Ectodermal cell (in vitro differentiated cells): ENCODE measurements at regions not wholly inside any gene's neighbourhood (a gene's known extent, or its start where the extent isn't known, plus 50 kb on each side); places are given as distances from the start of the nearest gene placed in this dataset.

Experiments used
- H3K27ac ChIP-seq: 2 replicates; pipeline ENCODE4 v1.7.0; 2013; ENCODE audit warnings: mild to moderate bottlenecking, low read depth, low read length; ENCODE audit not compliant: insufficient read depth, poor library complexity, severe bottlenecking
- H3K27me3 ChIP-seq: 2 replicates; pipeline ENCODE4 v1.7.0; 2013; ENCODE audit warnings: mild to moderate bottlenecking, low read length; ENCODE audit not compliant: insufficient read depth, control insufficient read depth, poor library complexity, severe bottlenecking
- H3K36me3 ChIP-seq: one replicate; pipeline ENCODE4 v1.7.0; 2013; ENCODE audit warnings: low read length; ENCODE audit not compliant: control insufficient read depth, insufficient read depth
- H3K4me1 ChIP-seq: one replicate; pipeline ENCODE4 v1.7.0; 2013; ENCODE audit warnings: low read length; ENCODE audit not compliant: control insufficient read depth, insufficient read depth
- H3K4me3 ChIP-seq: 2 replicates; pipeline ENCODE4 v1.7.0; 2013; ENCODE audit warnings: low read depth, low read length, control low read depth; ENCODE audit not compliant: insufficient read depth
- H3K9me3 ChIP-seq: 2 replicates; pipeline ENCODE4 v1.7.0; 2013; ENCODE audit warnings: mild to moderate bottlenecking, low read length, moderate library complexity; ENCODE audit not compliant: control insufficient read depth
- WGBS, 2 experiments: methylation state at CpG; one replicate each; pipeline ENCODE4 v1.1.7; 2013; ENCODE audit warnings: missing lambda C conversion rate in 2 of 2; 5-methylcytosine and 5-hydroxymethylcytosine counted together

DNA sequence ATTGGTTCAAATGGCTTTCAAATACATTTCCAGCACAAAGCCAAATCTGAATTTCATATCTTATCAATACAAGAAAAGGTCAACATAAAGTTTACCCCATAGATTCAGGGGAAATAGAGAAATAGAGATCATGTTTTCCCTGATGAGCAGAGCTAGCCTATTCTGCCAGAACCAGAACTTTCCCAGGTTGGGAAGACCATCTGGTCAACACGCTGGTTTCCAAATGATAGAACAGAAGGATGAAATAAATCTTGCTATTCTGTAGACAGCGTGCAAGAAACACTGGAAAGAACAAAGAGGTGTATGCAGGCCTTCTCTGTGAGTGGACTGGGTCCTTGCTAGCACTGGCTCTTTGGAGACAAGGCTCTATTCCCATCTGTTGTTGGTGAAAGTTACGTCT, 350.6 kb downstream of the NDFIP2 start:
- H3K36me3 ChIP-seq: no peaks in the 10 kb centered on the region
- 96 to 98% methylated on average over 3 of the region's 3 CpGs for WGBS, 2 experiments
- H3K4me1 ChIP-seq: peaks cover 4% of the 10 kb centered on the region
- no peaks in the 10 kb centered on the region for H3K27me3 ChIP-seq
- H3K27ac ChIP-seq: no peak overlapping the region
- H3K9me3 ChIP-seq: no peaks in the 10 kb centered on the region
- no peak overlapping the region for H3K4me3 ChIP-seq

- no peak overlapping the region for H3K4me3 ChIP-seq
- H3K27ac ChIP-seq: no peak overlapping the region
- WGBS, 2 experiments: 85 to 94% methylated on average over 2 to 3 of the region's 3 CpGs
- no peaks in the 10 kb centered on the region for H3K9me3 ChIP-seq
- H3K36me3 ChIP-seq: no peaks in the 10 kb centered on the region
- peaks cover 4% of the 10 kb centered on the region for H3K4me1 ChIP-seq
- no peaks in the 10 kb centered on the region for H3K27me3 ChIP-seq
Measured at GRCh38 chr13:79830945-79831344, 350.0 kb downstream of the NDFIP2 start.

DNA sequence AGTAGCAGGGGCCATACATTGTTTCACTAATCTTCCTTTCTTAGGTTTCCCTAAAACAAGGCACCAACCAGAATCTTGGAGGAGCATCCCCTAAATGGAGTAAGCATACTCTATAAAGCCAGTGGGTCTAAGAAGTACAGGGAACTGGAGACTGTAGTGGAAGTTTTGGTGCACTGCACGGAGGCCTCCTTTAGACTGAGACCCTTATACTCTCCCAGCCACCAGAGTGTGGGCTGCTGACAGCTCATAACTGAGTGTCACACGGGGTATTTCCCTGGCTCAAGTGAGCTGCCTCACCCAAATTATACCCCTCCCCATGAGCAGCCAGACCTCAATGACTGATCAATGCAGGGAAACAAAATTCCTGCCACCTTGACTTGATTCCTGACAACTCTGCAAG, 349.5 kb downstream of the NDFIP2 start:
- Histone ChIP-seq H3K27ac (no peak overlapping the region), H3K27me3 (no peaks in the 10 kb centered on the region), H3K4me3 (no peak overlapping the region), H3K36me3 (no peaks in the 10 kb centered on the region), H3K9me3 (no peaks in the 10 kb centered on the region), H3K4me1 (peaks cover 4% of the 10 kb centered on the region)
- 85 to 88% methylated on average over 2 of the region's 2 CpGs for WGBS, 2 experiments

- Histone ChIP-seq H3K9me3 (no peaks in the 10 kb centered on the region), H3K27ac (no peak overlapping the region), H3K4me3 (no peak overlapping the region), H3K36me3 (no peaks in the 10 kb centered on the region), H3K27me3 (no peaks in the 10 kb centered on the region), H3K4me1 (peaks cover 4% of the 10 kb centered on the region)
- 91 to 96% methylated on average over 2 of the region's 2 CpGs for WGBS, 2 experiments
Measured at GRCh38 chr13:79829880-79830279, 348.9 kb downstream of the NDFIP2 start.

DNA sequence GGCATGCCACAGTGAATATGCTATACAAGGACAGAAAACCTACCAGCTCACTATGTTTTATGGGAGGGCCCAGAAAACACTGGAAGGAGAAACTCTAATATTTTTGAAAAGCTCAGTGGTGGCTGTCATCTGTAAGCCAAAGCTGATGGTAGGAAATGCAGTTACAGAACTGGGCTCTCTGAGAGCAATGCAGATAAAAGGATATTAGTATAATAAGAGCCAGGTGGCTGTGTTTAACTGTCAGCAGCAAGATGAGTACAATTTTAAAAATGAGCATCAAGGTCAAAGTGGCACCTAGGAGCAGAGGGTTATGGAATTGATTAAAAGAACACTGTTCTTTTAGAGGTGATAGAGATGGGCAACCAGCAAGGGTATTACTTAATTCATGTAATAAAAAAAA, 345.0 kb downstream of the NDFIP2 start:
- no peak overlapping the region for H3K27ac ChIP-seq
- H3K36me3 ChIP-seq: no peaks in the 10 kb centered on the region
- no peaks in the 10 kb centered on the region for H3K4me1 ChIP-seq
- no peaks in the 10 kb centered on the region for H3K27me3 ChIP-seq
- no peaks in the 10 kb centered on the region for H3K9me3 ChIP-seq
- H3K4me3 ChIP-seq: no peak overlapping the region

DNA sequence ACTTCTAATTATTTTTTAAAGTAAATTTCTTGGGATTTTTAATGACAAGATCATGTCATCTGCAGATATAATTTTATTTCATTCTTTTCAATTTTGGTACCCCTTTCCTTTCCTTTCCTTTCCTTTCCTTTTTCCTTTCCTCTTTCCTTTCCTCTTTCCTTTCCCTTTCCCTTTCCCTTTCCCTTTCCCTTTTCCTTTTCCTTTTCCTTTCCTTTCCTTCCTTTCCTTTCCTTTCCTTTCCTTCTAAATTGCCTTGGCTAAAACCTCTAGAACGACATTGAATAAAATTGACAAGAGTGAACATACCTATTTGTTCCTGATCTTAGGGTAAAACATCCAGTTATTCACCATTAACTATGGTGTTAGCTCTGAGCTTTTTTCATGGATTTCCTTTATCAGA, 334.1 kb downstream of the NDFIP2 start:
- WGBS, 2 experiments: 89 to 94% methylated on average over 1 of the region's 1 CpG
- Histone ChIP-seq H3K9me3 (no peaks in the 10 kb centered on the region), H3K27ac (no peak overlapping the region), H3K36me3 (no peaks in the 10 kb centered on the region), H3K4me1 (peaks cover 8% of the 10 kb centered on the region), H3K27me3 (no peaks in the 10 kb centered on the region), H3K4me3 (no peak overlapping the region)

- no peak overlapping the region for H3K27ac ChIP-seq
- H3K9me3 ChIP-seq: no peaks in the 10 kb centered on the region
- no peaks in the 10 kb centered on the region for H3K36me3 ChIP-seq
- no peaks in the 10 kb centered on the region for H3K27me3 ChIP-seq
- 89% methylated on average over 2 of the region's 2 CpGs for WGBS, 2 experiments
- no peak overlapping the region for H3K4me3 ChIP-seq
- peaks cover 8% of the 10 kb centered on the region for H3K4me1 ChIP-seq
Measured at GRCh38 chr13:79812070-79812850, 331.3 kb downstream of the NDFIP2 start.

DNA sequence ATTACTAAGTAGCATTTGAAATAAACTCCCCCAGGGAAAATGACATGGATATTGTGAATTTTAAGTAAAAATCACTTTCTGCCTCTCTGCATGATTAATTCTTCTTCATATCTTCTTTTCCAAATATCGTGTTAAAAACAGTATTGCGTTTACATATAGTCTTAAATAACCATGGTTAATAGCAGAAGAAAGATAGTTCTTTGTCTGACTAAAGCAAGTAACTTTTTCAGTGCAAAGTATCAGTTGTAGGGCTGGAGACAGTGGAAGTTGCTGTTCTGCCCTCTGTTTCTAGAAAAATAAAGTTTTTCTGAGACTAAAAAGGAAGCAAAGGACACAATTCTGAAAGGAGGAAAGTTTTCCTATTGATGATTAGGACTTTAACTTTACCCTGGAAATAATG, 330.2 kb downstream of the NDFIP2 start:
- Histone ChIP-seq H3K4me1 (peaks cover 8% of the 10 kb centered on the region), H3K36me3 (no peaks in the 10 kb centered on the region), H3K27me3 (no peaks in the 10 kb centered on the region), H3K9me3 (no peaks in the 10 kb centered on the region), H3K27ac (no peak overlapping the region), H3K4me3 (no peak overlapping the region)
- WGBS, 2 experiments: 43% methylated on average over 2 of the region's 2 CpGs; no CpG with 5 or more reads in 1 of the 2 experiments

- WGBS, 2 experiments: 18 to 64% methylated on average over 2 to 4 of the region's 4 CpGs
- H3K36me3 ChIP-seq: no peaks in the 10 kb centered on the region
- no peak overlapping the region for H3K4me3 ChIP-seq
- no peaks in the 10 kb centered on the region for H3K9me3 ChIP-seq
- peaks cover 9% of the 10 kb centered on the region for H3K4me1 ChIP-seq
- H3K27ac ChIP-seq: no peak overlapping the region
- no peaks in the 10 kb centered on the region for H3K27me3 ChIP-seq
Measured at GRCh38 chr13:79810669-79811068, 329.7 kb downstream of the NDFIP2 start.

GRCh38 chr13:79810018-79810417, 329.1 kb downstream of the NDFIP2 start:
- Histone ChIP-seq H3K9me3 (no peaks in the 10 kb centered on the region), H3K27me3 (no peaks in the 10 kb centered on the region), H3K27ac (no peak overlapping the region), H3K36me3 (no peaks in the 10 kb centered on the region), H3K4me1 (peaks cover 15% of the 10 kb centered on the region), H3K4me3 (no peak overlapping the region)
- WGBS, 2 experiments: 86 to 92% methylated on average over 5 of the region's 5 CpGs
